NCI-H2196 treated with DMSO at 0.1 percent for 48 hours (cell line): ENCODE measurements at regions not wholly inside any gene's neighbourhood (a gene's known extent, or its start where the extent isn't known, plus 50 kb on each side); places are given as distances from the start of the nearest gene placed in this dataset.

Source experiments
- DNase-seq: peaks from one replicate; lab custom pipeline; 2025; ENCODE audit not compliant: unreplicated experiment; lab: John Stamatoyannopoulos, UW

- peak; percentile 85 for DNase-seq
These were observed 72.8 kb upstream of the ASTN2 start for GRCh38 chr9:117487555-117488175.

DNA sequence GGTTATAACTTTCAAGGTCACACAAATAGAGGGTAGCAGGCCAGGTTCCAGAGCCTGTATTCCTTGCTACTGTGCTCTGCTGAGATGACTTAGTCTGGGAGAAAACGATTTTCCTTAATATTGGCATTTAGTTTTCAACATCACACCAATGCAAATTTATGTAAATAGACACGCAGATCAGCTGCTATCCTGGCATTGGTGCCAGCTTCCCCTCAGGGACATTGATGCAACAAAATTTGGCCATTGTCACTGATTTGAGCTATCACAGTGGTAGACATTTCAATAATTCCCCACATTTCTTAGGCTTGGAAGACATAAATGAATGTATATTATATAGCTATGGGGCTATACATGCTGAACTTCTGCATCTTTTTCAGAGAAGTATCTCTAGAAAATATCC, 71.6 kb upstream of the ASTN2 start:
- DNase-seq = no peak

GRCh38 chr9:117485176-117485575, 70.3 kb upstream of the ASTN2 start:
- no peak for DNase-seq

GRCh38 chr9:117480729-117481128, 65.9 kb upstream of the ASTN2 start:
- no peak for DNase-seq

GRCh38 chr9:117480253-117480652, 65.4 kb upstream of the ASTN2 start:
- DNase-seq = no peak

GRCh38 chr9:117473293-117473692, 58.4 kb upstream of the ASTN2 start:
- no peak for DNase-seq

DNA sequence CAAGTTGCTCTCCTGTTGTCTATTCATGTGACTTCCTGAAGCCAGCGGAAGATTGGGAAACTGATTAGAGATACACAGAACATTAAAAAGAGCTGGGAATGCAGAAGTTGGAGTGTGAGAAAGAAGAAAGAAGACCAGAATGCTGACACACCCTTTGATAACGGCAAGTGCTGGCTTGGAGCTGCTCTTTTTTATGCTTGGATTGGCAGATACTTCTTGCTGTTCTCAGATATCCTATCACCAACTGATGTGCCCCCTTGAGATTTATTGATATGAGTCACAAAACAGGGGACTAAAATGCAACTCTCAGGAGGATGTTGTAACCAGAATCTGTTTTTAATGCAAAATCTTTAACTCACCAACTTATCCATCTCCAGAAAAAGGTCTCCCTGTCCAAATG, 56.0 kb upstream of the ASTN2 start:
- no peak for DNase-seq

GRCh38 chr9:117470455-117470854, 55.6 kb upstream of the ASTN2 start:
- DNase-seq = no peak

- no peak for DNase-seq
These were observed 51.3 kb upstream of the ASTN2 start for GRCh38 chr9:117466111-117466510.

GRCh38 chr9:117465706-117466105, 50.8 kb upstream of the ASTN2 start:
- no peak for DNase-seq

DNA sequence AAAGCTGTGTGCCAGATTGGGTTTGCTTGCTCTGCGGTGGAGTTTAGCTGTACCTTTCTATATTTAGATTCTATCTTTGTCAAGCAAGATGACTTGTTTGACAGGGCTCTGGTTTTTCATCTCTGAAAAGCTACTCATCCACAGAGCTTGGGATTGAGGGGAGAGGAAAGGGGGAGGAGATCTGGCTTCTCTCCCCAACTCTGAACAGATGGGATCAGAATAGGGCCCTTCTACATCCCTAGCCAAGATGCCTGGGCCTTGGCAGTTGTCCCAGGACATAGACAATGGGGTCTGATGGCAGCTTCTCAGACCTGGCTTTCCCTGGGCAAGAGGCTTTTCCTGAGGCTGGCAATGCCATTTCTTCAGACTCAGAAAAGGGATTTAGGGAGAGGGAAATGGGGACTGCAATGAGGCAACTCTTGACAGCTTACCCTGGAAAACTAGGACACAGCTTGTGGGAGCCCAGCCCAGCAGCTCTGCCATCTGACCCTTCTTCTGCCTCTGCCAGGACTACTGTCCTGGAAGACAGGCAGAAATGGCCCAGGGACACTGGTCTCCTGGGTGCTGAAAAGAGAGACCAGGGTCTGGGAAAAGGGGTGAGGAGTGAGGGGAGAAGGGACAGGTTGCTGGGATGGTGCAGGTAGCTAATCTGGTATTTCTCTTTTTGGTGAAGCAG, 50.2 kb upstream of the ASTN2 start:
- DNase-seq = no peak
